Naive B cell (primary cell): ENCODE measurements at regions not wholly inside any gene's neighbourhood (a gene's known extent, or its start where the extent isn't known, plus 50 kb on each side); places are given as distances from the start of the nearest gene placed in this dataset.
"Not testable (repeated sequence)": the region's sequence is repeated elsewhere in the genome, so short reads cannot be mapped to it uniquely, and the experiment has no call there.

Experiments
- ATAC-seq, 2 donors: fragments of 150-1000 bp; cut with Tn5 transposase; 2 replicates each; pipeline ENCODE4 v1.10.0; 2021; ENCODE audit warnings: low read depth in 2 of 2, mild to moderate bottlenecking in 2 of 2, moderate library complexity in 2 of 2
- DNase-seq: peaks from one replicate; pipeline ENCODE4 v3.0.0; 2022
- H3K27ac Mint-ChIP-seq, 6 donors: one replicate each; pipeline ENCODE4 v1.8.0; 2020 to 2022; ENCODE audit warnings: mild to moderate bottlenecking in 6 of 6, mixed read lengths in 6 of 6, moderate library complexity in 5 of 6, inconsistent platforms in 2 of 6
- H3K27me3 Mint-ChIP-seq, 3 donors: one replicate each; pipeline ENCODE4 v1.8.0; 2021 to 2022; ENCODE audit warnings: mixed read lengths in 3 of 3, mild to moderate bottlenecking in 1 of 3
- H3K36me3 Mint-ChIP-seq, 2 donors: one replicate each; pipeline ENCODE4 v1.8.0; 2020 to 2022; ENCODE audit warnings: mixed read lengths in 2 of 2, inconsistent platforms in 1 of 2, mild to moderate bottlenecking in 1 of 2
- H3K4me1 Mint-ChIP-seq, 3 donors: one replicate each; pipeline ENCODE4 v1.8.0; 2020 to 2022; ENCODE audit warnings: mixed read lengths in 3 of 3, inconsistent platforms in 1 of 3, mild to moderate bottlenecking in 1 of 3, moderate library complexity in 1 of 3
- H3K4me3 Mint-ChIP-seq, 8 donors: one replicate each; pipeline ENCODE4 v1.8.0; 2020 to 2022; ENCODE audit warnings: mild to moderate bottlenecking in 8 of 8, mixed read lengths in 8 of 8, moderate library complexity in 8 of 8, inconsistent platforms in 2 of 8
- H3K9me3 Mint-ChIP-seq, 7 donors: one replicate each; pipeline ENCODE4 v1.8.0; 2020 to 2022; ENCODE audit warnings: mixed read lengths in 7 of 7, mild to moderate bottlenecking in 5 of 7, inconsistent platforms in 2 of 7, moderate library complexity in 1 of 7

- Mint-ChIP-seq H3K4me3 (no peak overlapping the region), H3K36me3 (no peaks in the 10 kb centered on the region), H3K4me1 (no peaks in the 10 kb centered on the region), H3K27me3 (no peaks in the 10 kb centered on the region), H3K9me3 (peaks cover 0 to 9% (median 3%) of the 10 kb centered on the region in 7 donors), H3K27ac (no peak overlapping the region)
- no peak for ATAC-seq
- no peak for DNase-seq
Observed at GRCh38 chr3:164723396-164723795, 354.9 kb downstream of the SI start.

- H3K36me3 Mint-ChIP-seq, H3K27ac Mint-ChIP-seq, H3K4me3 Mint-ChIP-seq, H3K4me1 Mint-ChIP-seq, H3K27me3 Mint-ChIP-seq, DNase-seq, H3K9me3 Mint-ChIP-seq, ATAC-seq: not testable (repeated sequence)
Observed at GRCh38 chr3:164702808-164703207, 375.5 kb downstream of the SI start.

DNA sequence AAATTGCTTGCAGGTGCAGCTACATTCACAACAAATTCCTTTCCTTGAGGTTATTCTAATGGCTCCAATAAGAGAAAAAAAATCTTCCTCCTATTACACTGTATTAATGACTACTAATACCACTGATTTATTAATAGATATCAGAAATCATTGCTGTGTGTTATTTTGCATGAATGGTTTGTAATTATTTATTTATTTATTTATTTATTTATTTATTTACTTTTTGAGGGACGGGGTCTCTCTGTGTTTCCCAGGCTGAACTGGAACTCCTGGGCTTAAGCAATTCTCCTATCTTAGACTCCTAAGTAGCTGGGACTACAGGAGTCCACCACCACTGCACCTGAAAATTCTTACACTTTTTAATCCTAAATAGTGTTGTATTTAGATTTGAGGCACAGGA lies 390.4 kb downstream of the SI start:
- peaks cover 0 to 4% (median 0%) of the 10 kb centered on the region in 7 donors for H3K9me3 Mint-ChIP-seq
- H3K27ac Mint-ChIP-seq, result no peak overlapping the region
- H3K27me3 Mint-ChIP-seq, result no peaks in the 10 kb centered on the region
- ATAC-seq (no peak), DNase-seq (no peak)
- H3K4me1 Mint-ChIP-seq, result no peaks in the 10 kb centered on the region
- no peak overlapping the region for H3K4me3 Mint-ChIP-seq
- no peaks in the 10 kb centered on the region for H3K36me3 Mint-ChIP-seq

DNA sequence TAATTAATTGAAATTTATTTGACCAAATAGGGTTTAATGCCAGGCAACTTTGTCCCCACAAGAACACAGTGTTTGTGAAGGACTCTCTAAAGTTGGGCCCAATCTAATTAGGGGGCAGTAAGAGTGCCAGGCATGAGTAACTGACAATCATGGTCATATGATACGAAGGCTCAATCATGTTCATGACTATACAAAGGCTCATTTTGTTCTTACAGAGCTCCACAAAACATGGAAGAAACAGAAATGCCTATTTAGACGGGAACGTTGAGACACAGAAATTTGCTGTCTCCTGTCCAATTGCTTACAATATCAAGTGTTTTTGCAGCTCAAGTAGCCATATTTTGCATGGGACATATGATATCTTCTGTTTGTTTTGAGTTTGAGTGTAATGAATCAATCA lies 391.1 kb downstream of the SI start:
- Mint-ChIP-seq H3K36me3 (no peaks in the 10 kb centered on the region), H3K27me3 (no peaks in the 10 kb centered on the region), H3K9me3 (peaks cover 0 to 4% (median 0%) of the 10 kb centered on the region in 7 donors), H3K4me1 (no peaks in the 10 kb centered on the region), H3K4me3 (no peak overlapping the region), H3K27ac (no peak overlapping the region)
- ATAC-seq (no peak), DNase-seq (no peak)

DNA sequence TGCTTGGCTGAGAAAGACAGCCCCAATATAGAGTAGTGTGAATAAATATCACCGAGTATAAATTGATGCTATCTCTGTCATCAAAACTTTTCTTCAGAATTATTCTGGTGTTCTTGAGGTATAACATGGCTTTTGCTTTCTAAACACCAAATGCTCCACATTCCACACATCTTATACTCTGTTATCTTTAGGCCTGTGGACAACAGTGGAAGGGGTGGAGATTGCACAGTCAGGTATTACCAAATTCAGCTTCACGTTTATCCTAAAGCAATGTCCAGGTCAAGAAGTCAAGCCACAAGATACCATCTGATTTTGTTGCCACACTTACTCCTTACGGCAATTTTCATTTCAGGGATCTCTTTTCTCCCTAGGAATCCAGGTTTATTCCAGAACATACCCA lies 394.8 kb downstream of the SI start:
- Mint-ChIP-seq H3K27ac (no peak overlapping the region), H3K27me3 (no peaks in the 10 kb centered on the region), H3K4me3 (no peak overlapping the region), H3K36me3 (no peaks in the 10 kb centered on the region), H3K4me1 (no peaks in the 10 kb centered on the region), H3K9me3 (peaks cover 0 to 6% (median 3%) of the 10 kb centered on the region in 7 donors)
- ATAC-seq (no peak), DNase-seq (no peak)

DNA sequence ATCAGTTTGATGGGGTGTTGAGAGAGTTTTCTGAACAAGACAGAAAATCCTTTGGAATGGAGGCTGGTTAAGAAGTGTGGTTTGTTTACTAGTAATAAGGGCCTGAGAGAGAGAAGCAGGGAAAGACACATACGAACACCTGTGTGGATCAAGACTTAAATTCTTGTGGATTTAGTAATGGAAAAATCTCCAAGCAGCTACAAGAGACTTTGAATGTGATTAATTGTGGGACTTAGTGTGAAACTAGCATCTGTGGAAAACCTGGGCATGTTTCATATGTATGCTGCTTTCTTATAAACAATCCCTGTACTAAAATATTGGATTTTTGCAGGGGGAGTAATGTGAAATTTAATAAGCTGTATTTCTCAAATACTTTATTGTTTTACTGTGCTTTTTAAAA lies 399.1 kb downstream of the SI start:
- H3K27me3 Mint-ChIP-seq, result no peaks in the 10 kb centered on the region
- DNase-seq (no peak), ATAC-seq (no peak)
- peaks cover 0 to 6% (median 3%) of the 10 kb centered on the region in 7 donors for H3K9me3 Mint-ChIP-seq
- no peak overlapping the region for H3K4me3 Mint-ChIP-seq
- H3K27ac Mint-ChIP-seq, result no peak overlapping the region
- no peaks in the 10 kb centered on the region for H3K4me1 Mint-ChIP-seq
- H3K36me3 Mint-ChIP-seq, result no peaks in the 10 kb centered on the region

DNA sequence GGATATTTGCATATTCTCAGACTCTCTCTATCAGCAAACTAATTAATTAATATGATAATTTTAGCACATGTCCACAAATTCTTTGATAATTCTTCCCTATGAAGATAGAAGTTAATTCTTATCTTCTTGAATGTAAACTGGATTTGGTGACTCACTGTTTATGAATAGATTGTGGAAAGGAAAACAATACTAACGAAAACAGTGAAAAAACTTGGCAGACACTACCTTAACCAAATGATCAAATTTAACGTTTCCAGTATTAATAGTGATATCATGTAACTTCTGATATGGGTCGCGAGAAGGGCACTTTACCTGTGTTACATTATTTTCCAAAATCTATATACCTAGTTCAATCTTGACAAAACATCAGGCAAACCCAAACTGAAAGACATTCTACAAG lies 401.0 kb downstream of the SI start:
- H3K36me3 Mint-ChIP-seq, result no peaks in the 10 kb centered on the region

GRCh38 chr3:164673738-164674137 lies 404.6 kb downstream of the SI start:
- no peaks in the 10 kb centered on the region for H3K27me3 Mint-ChIP-seq
- H3K9me3 Mint-ChIP-seq, result peaks cover 0 to 14% (median 3%) of the 10 kb centered on the region in 7 donors
- H3K27ac Mint-ChIP-seq, result no peak overlapping the region
- no peak for DNase-seq
- no peaks in the 10 kb centered on the region for H3K36me3 Mint-ChIP-seq
- H3K4me3 Mint-ChIP-seq, result no peak overlapping the region
- no peak for ATAC-seq
- no peaks in the 10 kb centered on the region for H3K4me1 Mint-ChIP-seq

More for the DNA sequence above, 401.0 kb downstream of the SI start:
- Mint-ChIP-seq H3K4me1 (no peaks in the 10 kb centered on the region), H3K27me3 (no peaks in the 10 kb centered on the region), H3K27ac (no peak overlapping the region), H3K4me3 (no peak overlapping the region), H3K9me3 (peaks cover under 1 to 6% (median 3%) of the 10 kb centered on the region in 7 donors)
- DNase-seq (no peak), ATAC-seq (no peak)

DNA sequence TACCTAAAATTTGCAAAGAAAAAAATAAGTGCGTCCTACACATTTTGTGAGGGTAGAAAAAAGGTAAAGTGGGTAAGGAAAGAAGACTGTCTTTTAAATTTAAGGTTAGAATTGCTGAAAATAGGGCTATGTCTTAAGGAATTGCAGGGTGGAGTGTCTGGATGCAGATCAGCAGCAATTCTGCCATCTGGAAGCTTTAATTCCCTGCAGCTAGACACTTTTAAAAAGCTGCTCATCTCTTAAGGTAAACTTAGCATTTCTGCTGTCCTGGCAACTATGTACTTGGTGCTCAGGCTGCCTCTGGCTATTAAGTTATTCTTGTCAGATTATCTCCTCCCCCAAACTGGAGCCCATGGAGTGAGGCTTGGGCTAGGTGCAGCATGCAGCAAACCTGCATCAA lies 420.2 kb downstream of the SI start:
- Mint-ChIP-seq H3K4me3 (no peak overlapping the region), H3K36me3 (no peaks in the 10 kb centered on the region), H3K4me1 (no peaks in the 10 kb centered on the region), H3K9me3 (no peaks in the 10 kb centered on the region), H3K27me3 (no peaks in the 10 kb centered on the region), H3K27ac (no peak overlapping the region)
- DNase-seq (no peak), ATAC-seq (no peak)

DNA sequence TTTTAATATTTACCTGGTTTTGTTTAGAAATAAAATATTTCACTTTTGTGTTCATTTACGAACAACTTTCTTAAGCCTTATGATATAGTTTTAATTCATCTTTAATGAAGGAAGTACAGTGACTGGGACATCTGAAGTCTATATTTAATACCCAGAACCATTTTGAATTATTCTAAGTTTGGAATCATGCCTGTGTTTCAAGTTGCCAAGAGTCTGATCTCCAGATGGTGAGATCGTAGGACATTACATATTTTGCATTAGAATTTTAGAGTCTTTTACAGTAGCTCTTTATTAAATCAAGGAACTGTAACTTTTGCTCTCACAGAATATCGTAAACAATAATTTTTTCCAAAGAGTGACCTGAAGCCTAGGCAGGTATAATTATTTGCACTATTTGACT lies 420.7 kb downstream of the SI start:
- no peaks in the 10 kb centered on the region for H3K9me3 Mint-ChIP-seq
- ATAC-seq, result no peak
- no peak overlapping the region for H3K4me3 Mint-ChIP-seq
- H3K27ac Mint-ChIP-seq, result no peak overlapping the region
- no peaks in the 10 kb centered on the region for H3K4me1 Mint-ChIP-seq
- H3K27me3 Mint-ChIP-seq, result no peaks in the 10 kb centered on the region
- DNase-seq, result no peak
- no peaks in the 10 kb centered on the region for H3K36me3 Mint-ChIP-seq

DNA sequence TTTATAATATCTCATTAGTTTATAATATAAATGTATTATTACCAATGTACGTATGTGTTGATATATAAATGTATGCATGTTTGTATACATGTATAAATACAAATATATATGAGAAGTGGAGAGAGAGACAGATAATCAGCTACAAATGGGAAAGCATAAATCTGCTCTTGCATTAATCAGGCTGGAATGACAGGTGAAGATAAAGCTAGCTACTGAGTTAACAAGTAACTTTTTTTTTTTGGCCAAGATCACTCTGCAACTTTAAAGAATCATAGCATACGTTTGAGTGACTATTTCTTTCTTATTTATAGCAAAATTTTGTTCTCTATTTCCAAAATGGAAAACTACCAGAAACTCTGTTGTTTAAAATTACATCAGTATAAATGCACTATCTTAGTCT lies 422.8 kb downstream of the SI start:
- H3K36me3 Mint-ChIP-seq, result no peaks in the 10 kb centered on the region
- no peak overlapping the region for H3K27ac Mint-ChIP-seq
- DNase-seq (no peak), ATAC-seq (no peak)
- no peaks in the 10 kb centered on the region for H3K4me1 Mint-ChIP-seq
- H3K4me3 Mint-ChIP-seq, result no peak overlapping the region
- H3K9me3 Mint-ChIP-seq, result peaks cover 0 to 12% (median 2%) of the 10 kb centered on the region in 7 donors
- no peaks in the 10 kb centered on the region for H3K27me3 Mint-ChIP-seq

- Mint-ChIP-seq H3K36me3 (no peaks in the 10 kb centered on the region), H3K27me3 (no peaks in the 10 kb centered on the region), H3K4me3 (no peak overlapping the region), H3K27ac (no peak overlapping the region), H3K4me1 (no peaks in the 10 kb centered on the region), H3K9me3 (peaks cover 0 to 5% (median 0%) of the 10 kb centered on the region in 7 donors)
- no peak for ATAC-seq
- DNase-seq, result no peak
Observed at GRCh38 chr3:164641071-164641470, 437.2 kb downstream of the SI start.

- peaks cover 0 to 4% (median 0%) of the 10 kb centered on the region in 7 donors for H3K9me3 Mint-ChIP-seq
- H3K4me1 Mint-ChIP-seq, result no peaks in the 10 kb centered on the region
- ATAC-seq, result no peak
- H3K4me3 Mint-ChIP-seq, result no peak overlapping the region
- H3K27me3 Mint-ChIP-seq, result no peaks in the 10 kb centered on the region
- H3K36me3 Mint-ChIP-seq, result no peaks in the 10 kb centered on the region
- DNase-seq, result no peak
- no peak overlapping the region for H3K27ac Mint-ChIP-seq
Observed at GRCh38 chr3:164640591-164640990, 437.7 kb downstream of the SI start.

- Mint-ChIP-seq H3K27ac (no peak overlapping the region), H3K36me3 (no peaks in the 10 kb centered on the region), H3K9me3 (peaks cover 0 to 4% (median 2%) of the 10 kb centered on the region in 7 donors), H3K4me1 (no peaks in the 10 kb centered on the region), H3K4me3 (no peak overlapping the region), H3K27me3 (peaks cover 0 to 3% (median 0%) of the 10 kb centered on the region in 3 donors)
- ATAC-seq (no peak), DNase-seq (no peak)
Observed at GRCh38 chr3:164620956-164621355, 457.3 kb downstream of the SI start.

GRCh38 chr3:164620423-164620822 lies 457.9 kb downstream of the SI start:
- DNase-seq, result no peak
- no peak for ATAC-seq
- no peaks in the 10 kb centered on the region for H3K4me1 Mint-ChIP-seq
- peaks cover 0 to 4% (median 3%) of the 10 kb centered on the region in 7 donors for H3K9me3 Mint-ChIP-seq
- no peak overlapping the region for H3K27ac Mint-ChIP-seq
- no peaks in the 10 kb centered on the region for H3K36me3 Mint-ChIP-seq
- no peak overlapping the region for H3K4me3 Mint-ChIP-seq
- peaks cover 0 to 3% (median 0%) of the 10 kb centered on the region in 3 donors for H3K27me3 Mint-ChIP-seq
